GM18508 (cell line): ENCODE measurements at regions not wholly inside any gene's neighbourhood (a gene's known extent, or its start where the extent isn't known, plus 50 kb on each side); places are given as distances from the start of the nearest gene placed in this dataset.
"Not testable (repeated sequence)": the region's sequence is repeated elsewhere in the genome, so short reads cannot be mapped to it uniquely, and the experiment has no call there.

Experiments
- ATAC-seq: cut with Tn5 transposase; IDR thresholded peaks from one replicate; pipeline ENCODE4 v1.9.1; 2021; ENCODE audit warnings: moderate number of reproducible peaks; ENCODE audit not compliant: insufficient read depth, unreplicated experiment

- no peak for ATAC-seq
Measured at GRCh38 chr5:92775711-92776615, 805.1 kb downstream of the NR2F1-AS1 start.

- no peak for ATAC-seq
Measured at GRCh38 chr5:92769978-92770377, 811.0 kb downstream of the NR2F1-AS1 start.

GRCh38 chr5:92761585-92761984 is 819.4 kb downstream of the NR2F1-AS1 start:
- no peak for ATAC-seq

- ATAC-seq, result no peak
Measured at GRCh38 chr5:92760550-92760949, 820.5 kb downstream of the NR2F1-AS1 start.

DNA sequence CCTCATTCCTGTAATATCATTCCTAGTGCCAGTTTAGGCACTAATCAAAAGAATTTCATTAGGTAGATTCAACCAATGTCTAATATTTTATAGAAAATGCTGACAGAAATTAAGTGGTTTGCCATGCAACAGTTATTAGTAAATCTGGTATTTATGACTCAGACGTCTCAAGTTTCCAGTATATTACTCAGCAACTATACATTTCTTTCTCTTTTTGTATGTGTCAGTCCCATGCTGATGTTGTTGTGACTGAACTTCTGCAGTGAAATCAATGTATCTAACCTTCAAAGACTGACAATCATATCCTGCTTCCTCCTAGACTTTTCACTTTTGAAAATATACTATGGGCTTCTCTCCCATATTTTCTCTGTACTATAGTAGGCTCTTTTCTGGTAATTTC is 822.5 kb downstream of the NR2F1-AS1 start:
- no peak for ATAC-seq

- ATAC-seq, result no peak
Measured at GRCh38 chr5:92749943-92750342, 831.1 kb downstream of the NR2F1-AS1 start.

DNA sequence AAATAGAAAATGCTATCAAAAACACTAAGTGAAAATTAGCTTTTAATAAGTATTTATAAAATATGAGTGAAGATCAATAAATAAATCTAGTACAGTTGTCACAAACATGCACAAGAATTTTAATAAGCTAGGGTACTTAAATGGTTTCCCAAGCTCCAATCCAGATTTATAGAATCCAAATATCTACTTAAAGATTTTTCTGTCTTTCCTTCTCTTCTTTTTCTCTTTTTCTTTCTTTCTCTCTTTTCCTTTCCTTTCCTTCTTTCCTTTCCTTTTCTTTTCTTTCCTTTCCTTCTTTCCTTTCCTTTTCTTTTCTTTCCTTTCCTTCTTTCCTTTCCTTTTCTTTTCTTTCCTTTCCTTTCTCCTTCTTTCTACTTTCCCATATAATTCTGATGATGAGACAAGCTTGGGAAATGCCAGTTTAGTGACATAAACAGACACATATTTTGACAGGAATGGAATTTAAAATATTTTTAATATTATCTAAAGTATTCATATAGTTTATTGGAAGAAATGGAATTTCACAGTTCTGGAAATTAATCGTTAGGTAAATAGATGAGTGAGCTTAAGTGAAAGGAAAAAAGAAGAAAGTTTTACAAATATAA is 832.8 kb downstream of the NR2F1-AS1 start:
- ATAC-seq, result no peak

GRCh38 chr5:92741906-92742305 is 839.1 kb downstream of the NR2F1-AS1 start:
- ATAC-seq, result no peak

DNA sequence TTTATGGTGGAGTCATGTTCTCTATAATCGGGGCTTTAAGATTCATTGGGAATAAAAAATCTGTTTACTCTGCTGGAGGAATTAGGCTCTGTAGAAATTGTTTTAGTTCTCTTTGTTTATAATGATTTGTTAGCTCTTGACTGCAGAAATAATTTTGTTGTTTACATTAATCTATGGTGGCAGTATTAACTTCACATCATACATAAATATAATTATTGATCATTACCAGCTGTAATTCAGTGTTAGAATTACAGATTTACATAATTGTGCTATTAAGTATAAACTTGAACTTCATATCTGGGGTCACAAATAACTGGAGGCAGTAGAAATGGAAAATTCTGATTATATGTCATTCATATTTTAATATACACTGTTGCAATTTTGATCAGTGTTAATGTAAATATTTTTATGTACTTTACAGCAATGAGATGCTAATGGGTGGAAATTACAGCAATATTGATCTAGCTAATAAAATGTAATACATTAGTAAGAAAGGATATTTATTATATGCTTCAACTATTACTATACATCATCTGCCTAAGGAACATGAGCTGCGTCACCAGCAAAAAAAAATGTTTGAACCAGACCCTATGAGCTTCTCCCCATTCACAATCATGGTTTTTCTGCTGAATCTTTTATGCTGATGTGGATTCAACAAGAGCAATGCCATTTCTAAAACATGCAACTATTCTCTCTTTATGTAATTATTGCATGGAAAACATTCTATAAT is 846.6 kb downstream of the NR2F1-AS1 start:
- no peak for ATAC-seq

DNA sequence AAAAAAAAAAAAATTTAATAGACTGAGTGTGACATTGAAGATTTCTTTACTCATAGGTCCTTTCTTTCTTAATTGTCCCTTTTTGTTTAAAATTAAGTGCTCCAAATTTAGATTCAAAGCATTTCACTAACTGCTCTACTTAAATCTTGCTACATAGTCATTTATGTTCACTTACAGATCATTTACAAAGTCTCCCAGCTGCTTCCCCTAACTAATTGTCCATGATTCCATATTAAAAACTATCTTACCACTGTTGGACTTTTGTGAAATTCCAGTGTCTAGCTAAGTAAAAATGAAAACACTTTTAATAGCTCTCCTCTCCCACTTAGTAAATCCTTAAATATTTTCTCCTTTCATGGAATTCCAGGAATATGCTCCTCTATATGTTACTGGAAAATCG is 850.5 kb downstream of the NR2F1-AS1 start:
- no peak for ATAC-seq

GRCh38 chr5:92729088-92729487 is 851.9 kb downstream of the NR2F1-AS1 start:
- no peak for ATAC-seq

GRCh38 chr5:92715946-92716520 is 865.0 kb downstream of the NR2F1-AS1 start:
- no peak for ATAC-seq

GRCh38 chr5:92713826-92714225 is 867.2 kb downstream of the NR2F1-AS1 start:
- no peak for ATAC-seq

DNA sequence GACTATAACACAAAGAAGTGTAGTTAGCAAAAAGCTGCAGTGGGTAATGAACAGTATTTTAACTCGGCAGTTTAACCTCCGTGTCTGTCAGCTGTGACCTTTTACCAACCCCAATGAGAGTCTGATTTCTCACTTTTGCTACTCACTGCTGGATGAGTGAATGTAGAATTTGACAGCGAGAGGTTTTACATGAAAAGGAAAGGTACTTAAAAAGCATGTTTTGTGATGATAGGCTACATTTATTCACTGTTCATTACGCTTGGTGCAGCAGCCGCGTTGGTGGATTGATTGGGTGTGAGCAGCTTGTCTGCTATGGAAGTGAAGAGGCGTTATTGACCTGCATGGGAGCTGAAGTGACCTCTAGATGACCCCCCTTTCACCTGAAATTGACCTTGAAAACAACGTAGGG is 867.7 kb downstream of the NR2F1-AS1 start:
- ATAC-seq, result no peak

- ATAC-seq, result no peak
Measured at GRCh38 chr5:92711956-92712355, 869.1 kb downstream of the NR2F1-AS1 start.

- no peak for ATAC-seq
Measured at GRCh38 chr5:92704590-92704989, 876.4 kb downstream of the NR2F1-AS1 start.

- no peak for ATAC-seq
Measured at GRCh38 chr5:92703976-92704375, 877.0 kb downstream of the NR2F1-AS1 start.

DNA sequence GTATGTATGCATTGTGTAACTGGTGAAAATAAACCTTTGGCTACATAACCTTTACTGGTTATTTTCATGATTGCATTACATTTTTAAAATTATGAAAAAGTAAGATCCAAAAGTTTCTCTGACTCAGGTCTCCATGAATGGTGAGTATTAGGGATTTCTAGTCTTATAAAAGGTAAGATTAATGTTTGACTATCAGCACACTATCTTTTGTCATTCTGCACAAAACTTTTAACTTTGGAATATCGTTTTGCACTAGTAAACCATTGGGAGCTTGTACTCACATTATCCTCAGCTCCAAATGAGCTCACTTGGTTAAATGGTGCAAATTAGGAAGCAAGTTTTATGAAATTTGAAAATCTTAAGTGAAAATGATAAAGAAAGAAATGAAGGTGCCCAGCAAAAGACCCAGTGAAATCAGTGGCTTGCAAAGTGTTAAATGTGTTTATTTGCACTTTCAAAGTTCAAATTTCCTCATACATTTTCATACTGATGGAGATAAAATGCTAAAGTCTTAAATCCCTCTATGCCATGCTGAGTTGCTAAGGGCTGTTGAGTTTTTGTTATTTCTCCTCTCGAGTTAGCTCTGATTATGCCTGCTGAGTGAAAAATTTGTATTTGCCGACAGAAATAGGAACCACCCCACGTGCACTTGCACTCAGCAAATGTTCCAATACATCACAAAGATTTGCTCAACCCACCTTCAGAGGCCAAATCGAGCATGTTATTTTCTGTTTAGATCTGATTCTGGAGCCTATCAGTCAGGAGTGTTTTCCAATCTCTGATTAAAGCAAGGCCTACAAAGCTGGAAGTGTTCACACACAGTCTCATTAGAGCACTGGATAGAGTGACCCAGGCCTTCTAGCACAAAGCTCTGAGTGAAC is 885.7 kb downstream of the NR2F1-AS1 start:
- ATAC-seq, result no peak

GRCh38 chr5:92694067-92694466 is 887.0 kb downstream of the NR2F1-AS1 start:
- ATAC-seq, result no peak

- ATAC-seq, result not testable (repeated sequence)
Measured at GRCh38 chr5:92691955-92692354, 889.1 kb downstream of the NR2F1-AS1 start.
